Endometrium (tissue), 2 donors: ENCODE measurements at regions not wholly inside any gene's neighbourhood (a gene's known extent, or its start where the extent isn't known, plus 50 kb on each side); places are given as distances from the start of the nearest gene placed in this dataset.

Experiments used
- FAIRE-seq: peaks from 2 replicates; lab custom pipeline; 2012; peaks lifted over from hg19 to GRCh38; lab: Jason Lieb, UNC
- donor health status: control.
- donor health status: control.

GRCh38 chr13:105213512-105213911 lies 1322.0 kb downstream of the EFNB2 start:
- no peak for FAIRE-seq

- FAIRE-seq = peak; percentile 93
These were observed 1327.7 kb downstream of the EFNB2 start for GRCh38 chr13:105207572-105208293.

GRCh38 chr13:105202354-105202753 lies 1333.1 kb downstream of the EFNB2 start:
- no peak for FAIRE-seq

GRCh38 chr13:105201351-105201750 lies 1334.1 kb downstream of the EFNB2 start:
- no peak for FAIRE-seq

GRCh38 chr13:105200181-105200580 lies 1335.3 kb downstream of the EFNB2 start:
- FAIRE-seq = no peak

GRCh38 chr13:105196052-105196451 lies 1339.4 kb downstream of the EFNB2 start:
- FAIRE-seq = no peak

GRCh38 chr13:105193026-105193425 lies 1342.4 kb downstream of the EFNB2 start:
- no peak for FAIRE-seq

- no peak for FAIRE-seq
These were observed 1351.3 kb downstream of the EFNB2 start for GRCh38 chr13:105184201-105184600.

- no peak for FAIRE-seq
These were observed 1358.1 kb downstream of the EFNB2 start for GRCh38 chr13:105177265-105177900.

GRCh38 chr13:105170438-105170837 lies 1365.0 kb downstream of the EFNB2 start:
- no peak for FAIRE-seq

GRCh38 chr13:105168295-105168694 lies 1367.2 kb downstream of the EFNB2 start:
- no peak for FAIRE-seq

- no peak for FAIRE-seq
These were observed 1368.1 kb downstream of the EFNB2 start for GRCh38 chr13:105167385-105167784.

- no peak for FAIRE-seq
These were observed 1369.9 kb downstream of the EFNB2 start for GRCh38 chr13:105165449-105166125.

GRCh38 chr13:105159841-105160240 lies 1375.6 kb downstream of the EFNB2 start:
- no peak for FAIRE-seq

- FAIRE-seq = no peak
These were observed 1381.9 kb downstream of the EFNB2 start for GRCh38 chr13:105153611-105154010.

GRCh38 chr13:105151639-105152038 lies 1383.8 kb downstream of the EFNB2 start:
- FAIRE-seq = no peak

- FAIRE-seq = no peak
These were observed 1388.0 kb downstream of the EFNB2 start for GRCh38 chr13:105147461-105147860.

- FAIRE-seq = no peak
These were observed 1390.5 kb downstream of the EFNB2 start for GRCh38 chr13:105144936-105145335.

- FAIRE-seq = no peak
These were observed 1391.4 kb downstream of the EFNB2 start for GRCh38 chr13:105144020-105144419.

- FAIRE-seq = peak; percentile 15
These were observed 1392.9 kb downstream of the EFNB2 start for GRCh38 chr13:105142556-105142955.

- no peak for FAIRE-seq
These were observed 1395.8 kb downstream of the EFNB2 start for GRCh38 chr13:105139380-105140285.

GRCh38 chr13:105139048-105139379 lies 1396.4 kb downstream of the EFNB2 start:
- no peak for FAIRE-seq
